Rectal smooth muscle tissue (tissue), 1 donor: ENCODE measurements at regions not wholly inside any gene's neighbourhood (a gene's known extent, or its start where the extent isn't known, plus 50 kb on each side); places are given as distances from the start of the nearest gene placed in this dataset.
"Not testable (repeated sequence)": the region's sequence is repeated elsewhere in the genome, so short reads cannot be mapped to it uniquely, and the experiment has no call there.

Experiments
- H3K27ac ChIP-seq: one replicate; pipeline ENCODE4 v1.7.0; 2013; ENCODE audit warnings: low read depth, low read length, inconsistent platforms
- H3K27me3 ChIP-seq: one replicate; pipeline ENCODE4 v1.7.0; 2013; ENCODE audit warnings: low read length; ENCODE audit not compliant: control insufficient read depth, insufficient read depth
- H3K36me3 ChIP-seq: one replicate; pipeline ENCODE4 v1.7.0; 2013; ENCODE audit warnings: low read length; ENCODE audit not compliant: control insufficient read depth, insufficient read depth
- H3K4me1 ChIP-seq: one replicate; pipeline ENCODE4 v1.7.0; 2013; ENCODE audit warnings: low read length; ENCODE audit not compliant: control insufficient read depth, insufficient read depth
- H3K4me3 ChIP-seq: one replicate; pipeline ENCODE4 v1.7.0; 2013; ENCODE audit warnings: low read length
- H3K9ac ChIP-seq: one replicate; pipeline ENCODE4 v1.7.0; 2013; ENCODE audit warnings: low read length

GRCh38 chrX:139341855-139342593 is 188.5 kb upstream of the F9 start:
- H3K36me3 ChIP-seq, H3K27ac ChIP-seq, H3K9ac ChIP-seq, H3K4me3 ChIP-seq, H3K4me1 ChIP-seq, H3K27me3 ChIP-seq: not testable (repeated sequence)

DNA sequence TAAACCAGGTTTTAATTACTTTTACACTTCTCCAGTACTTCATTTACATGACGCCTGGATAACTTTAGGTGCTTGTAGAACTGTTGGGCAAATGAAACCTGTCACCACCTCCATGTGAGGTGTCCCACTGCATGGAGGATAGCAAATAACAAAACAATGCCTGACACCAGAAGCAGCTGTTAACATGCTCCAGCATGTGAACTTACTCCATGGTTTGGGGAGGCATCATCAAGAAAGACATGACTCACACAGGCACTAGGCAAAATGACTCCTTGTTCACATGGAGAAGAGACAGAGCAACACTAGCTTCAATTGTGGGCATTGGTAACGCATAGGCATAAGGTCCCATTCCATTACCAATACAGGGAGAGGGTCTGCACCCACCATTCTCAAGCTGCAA is 198.1 kb upstream of the F9 start:
- Histone ChIP-seq H3K27me3 (no peaks in the 10 kb centered on the region), H3K4me1 (no peaks in the 10 kb centered on the region), H3K4me3 (no peak overlapping the region), H3K36me3 (no peaks in the 10 kb centered on the region), H3K27ac (no peak overlapping the region), H3K9ac (no peak overlapping the region)

DNA sequence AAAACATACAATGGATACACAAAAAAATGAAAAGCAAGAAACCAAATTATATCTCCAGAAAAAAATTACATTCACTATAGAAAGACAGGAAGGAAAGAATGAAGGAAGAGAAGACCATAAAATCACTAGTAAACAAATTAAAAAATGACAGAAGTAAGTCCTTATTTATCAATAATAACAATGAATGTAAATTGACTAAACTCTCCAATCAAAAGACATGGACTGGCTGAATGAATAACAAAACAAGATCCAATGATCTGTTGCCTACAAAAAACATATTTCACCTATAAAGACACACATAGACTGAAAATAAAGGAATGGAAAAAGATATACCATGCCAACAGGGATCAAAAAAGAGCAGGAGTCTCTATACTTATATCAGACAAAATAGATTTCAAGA is 203.2 kb upstream of the F9 start:
- Histone ChIP-seq H3K27ac (no peak overlapping the region), H3K4me3 (no peak overlapping the region), H3K9ac (no peak overlapping the region), H3K36me3 (no peaks in the 10 kb centered on the region), H3K27me3 (no peaks in the 10 kb centered on the region), H3K4me1 (no peaks in the 10 kb centered on the region)

- H3K9ac ChIP-seq, result no peak overlapping the region
- H3K27ac ChIP-seq, result no peak overlapping the region
- no peak overlapping the region for H3K4me3 ChIP-seq
- H3K27me3 ChIP-seq, result no peaks in the 10 kb centered on the region
- no peaks in the 10 kb centered on the region for H3K36me3 ChIP-seq
- H3K4me1 ChIP-seq, result no peaks in the 10 kb centered on the region
Measured at GRCh38 chrX:139324756-139325155, 205.8 kb upstream of the F9 start.

- not testable (repeated sequence) for H3K9ac ChIP-seq, H3K27me3 ChIP-seq, H3K36me3 ChIP-seq, H3K27ac ChIP-seq, H3K4me1 ChIP-seq, H3K4me3 ChIP-seq
Measured at GRCh38 chrX:139320661-139321354, 209.7 kb upstream of the F9 start.

DNA sequence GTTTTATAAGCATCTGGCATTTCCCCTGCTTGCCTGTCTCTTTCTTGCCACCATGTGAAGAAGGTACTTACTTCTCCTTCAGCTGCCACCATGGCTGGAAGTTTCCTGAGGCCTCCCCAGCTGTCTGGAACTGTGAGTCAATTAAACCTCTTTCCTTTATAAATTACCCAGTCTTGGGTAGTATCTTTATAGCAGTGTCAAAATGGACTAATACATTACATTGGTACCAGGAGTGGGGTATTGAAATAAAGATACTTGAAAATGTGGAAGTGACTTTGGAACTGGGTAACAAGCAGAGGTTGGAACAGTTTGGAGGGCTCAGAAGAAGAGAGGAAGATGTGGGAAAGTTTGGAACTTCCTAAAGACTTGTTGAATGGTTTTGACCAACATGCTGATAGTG is 223.9 kb upstream of the F9 start:
- not testable (repeated sequence) for H3K4me3 ChIP-seq, H3K27ac ChIP-seq, H3K4me1 ChIP-seq, H3K36me3 ChIP-seq, H3K27me3 ChIP-seq, H3K9ac ChIP-seq

GRCh38 chrX:139304471-139304870 is 226.1 kb upstream of the F9 start:
- H3K36me3 ChIP-seq, result no peaks in the 10 kb centered on the region
- no peak overlapping the region for H3K4me3 ChIP-seq
- H3K27ac ChIP-seq, result no peak overlapping the region
- no peaks in the 10 kb centered on the region for H3K27me3 ChIP-seq
- no peak overlapping the region for H3K9ac ChIP-seq
- H3K4me1 ChIP-seq, result no peaks in the 10 kb centered on the region

DNA sequence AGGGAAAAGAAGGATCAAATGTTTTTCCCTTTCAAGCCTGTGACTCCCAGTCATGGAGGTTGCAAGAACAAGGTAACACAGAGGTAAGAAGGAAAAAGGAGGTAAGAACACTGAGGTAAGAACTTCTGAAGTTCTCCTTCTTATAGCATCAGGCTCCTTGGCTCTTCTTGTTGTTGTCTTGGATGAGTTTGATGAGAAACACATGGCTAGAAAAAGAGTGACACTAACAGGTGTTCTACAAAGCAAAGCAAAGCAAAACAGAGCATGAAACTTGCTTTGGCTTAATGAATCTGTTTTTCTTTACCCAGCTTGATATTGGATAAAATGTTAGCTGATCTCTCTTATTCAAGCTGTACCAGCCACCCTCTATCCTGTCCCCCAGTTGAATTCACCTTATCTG is 231.2 kb upstream of the F9 start:
- no peak overlapping the region for H3K9ac ChIP-seq
- no peak overlapping the region for H3K4me3 ChIP-seq
- no peaks in the 10 kb centered on the region for H3K27me3 ChIP-seq
- no peaks in the 10 kb centered on the region for H3K36me3 ChIP-seq
- no peak overlapping the region for H3K27ac ChIP-seq
- no peaks in the 10 kb centered on the region for H3K4me1 ChIP-seq

DNA sequence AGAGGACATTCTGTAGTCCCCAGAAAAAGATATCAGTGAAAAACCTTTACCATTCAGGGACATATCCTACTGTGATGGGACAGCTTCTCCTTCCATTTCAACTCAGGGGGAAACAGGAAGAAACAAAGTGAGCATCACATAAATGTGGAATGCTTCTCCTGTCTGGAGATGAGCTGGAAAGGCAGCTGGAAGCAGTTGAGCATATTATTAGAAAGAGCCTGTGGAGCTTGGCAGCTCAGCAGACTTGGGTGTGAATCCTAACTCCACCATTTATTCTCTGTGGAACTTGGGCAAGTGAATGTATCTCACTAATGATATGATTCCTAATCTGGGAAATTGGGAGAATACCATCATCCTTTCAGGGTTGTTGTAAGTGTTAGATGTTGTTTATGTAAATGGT is 232.1 kb upstream of the F9 start:
- Histone ChIP-seq H3K27ac (no peak overlapping the region), H3K4me3 (no peak overlapping the region), H3K9ac (no peak overlapping the region), H3K36me3 (no peaks in the 10 kb centered on the region), H3K4me1 (no peaks in the 10 kb centered on the region), H3K27me3 (no peaks in the 10 kb centered on the region)

DNA sequence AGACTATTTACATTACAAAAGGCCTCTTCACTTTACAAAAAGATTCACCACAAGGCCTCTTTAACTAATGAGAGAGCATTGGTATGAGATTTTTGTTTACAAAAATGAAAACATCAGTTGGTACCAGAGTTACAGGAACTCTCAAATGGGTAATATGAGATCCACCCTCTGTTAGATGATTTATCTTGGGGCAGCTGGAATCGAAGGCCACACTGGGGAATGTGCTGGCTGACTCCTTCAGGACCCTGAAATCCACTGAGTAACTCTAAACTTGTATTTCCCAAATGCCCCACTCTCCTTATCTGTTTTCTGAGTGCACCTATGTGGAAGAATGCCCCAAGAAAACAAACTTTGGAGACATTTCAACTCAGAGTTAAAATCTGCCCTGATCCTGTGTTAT is 232.9 kb upstream of the F9 start:
- Histone ChIP-seq H3K4me1 (no peaks in the 10 kb centered on the region), H3K4me3 (no peak overlapping the region), H3K36me3 (no peaks in the 10 kb centered on the region), H3K27ac (no peak overlapping the region), H3K9ac (no peak overlapping the region), H3K27me3 (no peaks in the 10 kb centered on the region)

- Histone ChIP-seq H3K27me3 (no peaks in the 10 kb centered on the region), H3K4me3 (no peak overlapping the region), H3K4me1 (no peaks in the 10 kb centered on the region), H3K9ac (no peak overlapping the region), H3K27ac (no peak overlapping the region), H3K36me3 (no peaks in the 10 kb centered on the region)
Measured at GRCh38 chrX:139293991-139294390, 236.5 kb upstream of the F9 start.

GRCh38 chrX:139290310-139290709 is 240.2 kb upstream of the F9 start:
- Histone ChIP-seq H3K4me1 (no peaks in the 10 kb centered on the region), H3K4me3 (no peak overlapping the region), H3K27me3 (no peaks in the 10 kb centered on the region), H3K9ac (no peak overlapping the region), H3K36me3 (no peaks in the 10 kb centered on the region), H3K27ac (no peak overlapping the region)
